MM.1S (cell line): ENCODE measurements at regions not wholly inside any gene's neighbourhood (a gene's known extent, or its start where the extent isn't known, plus 50 kb on each side); places are given as distances from the start of the nearest gene placed in this dataset.

Experiments used
- DNase-seq: peaks from one replicate; pipeline ENCODE4 v3.0.0-alpha.2; 2015
- H2AFZ ChIP-seq: fragments of 300-600 bp; sonication (generic); 2 replicates; pipeline ENCODE4 v1.6.0; 2016; ENCODE audit warnings: antibody characterized with exemption, low read length
- H3F3A ChIP-seq: fragments of 300-600 bp; sonication (generic); 2 replicates; pipeline ENCODE4 v1.6.1; 2016; ENCODE audit warnings: mild to moderate bottlenecking, antibody characterized with exemption, low read length, moderate library complexity, mixed read lengths; ENCODE audit not compliant: insufficient read depth
- H3K27ac ChIP-seq: fragments of 300-600 bp; sonication (generic); 2 replicates; pipeline ENCODE4 v1.5.1; 2016; ENCODE audit warnings: mild to moderate bottlenecking, low read length
- H3K27me3 ChIP-seq: fragments of 300-600 bp; sonication (generic); replicated peaks from 2 replicates; pipeline ENCODE4 v1.6.0; 2016; ENCODE audit warnings: low read length; ENCODE audit not compliant: insufficient read depth
- H3K36me3 ChIP-seq: fragments of 300-600 bp; sonication (generic); replicated peaks from 2 replicates; pipeline ENCODE4 v1.6.1; 2016; ENCODE audit warnings: mild to moderate bottlenecking, low read length, mixed read lengths; ENCODE audit not compliant: insufficient read depth
- H3K4me1 ChIP-seq: fragments of 300-600 bp; sonication (generic); 2 replicates; pipeline ENCODE4 v1.6.1; 2016; ENCODE audit warnings: low read length, mixed read lengths
- H3K4me2 ChIP-seq: fragments of 300-600 bp; sonication (generic); 2 replicates; pipeline ENCODE4 v1.6.0; 2016; ENCODE audit warnings: low read depth, low read length
- H3K4me3 ChIP-seq: fragments of 300-600 bp; sonication (generic); 2 replicates; pipeline ENCODE4 v1.5.1; 2016; ENCODE audit warnings: low read length, mixed read lengths
- H3K79me2 ChIP-seq: fragments of 300-600 bp; sonication (generic); 2 replicates; pipeline ENCODE4 v1.6.1; 2016; ENCODE audit warnings: mixed run types, low read length, mixed read lengths
- H3K9ac ChIP-seq: fragments of 300-600 bp; sonication (generic); 2 replicates; pipeline ENCODE4 v1.6.1; 2016; ENCODE audit warnings: low read length, mixed read lengths
- H3K9me2 ChIP-seq: fragments of 300-600 bp; sonication (generic); replicated peaks from 2 replicates; pipeline ENCODE4 v1.6.1; 2016; ENCODE audit warnings: mild to moderate bottlenecking, low read length, mixed read lengths; ENCODE audit not compliant: insufficient read depth
- H3K9me3 ChIP-seq: fragments of 300-600 bp; sonication (generic); replicated peaks from 2 replicates; pipeline ENCODE4 v1.6.1; 2016; ENCODE audit warnings: mild to moderate bottlenecking, low read length, mixed read lengths; ENCODE audit not compliant: insufficient read depth
- H4K20me1 ChIP-seq: fragments of 300-600 bp; sonication (generic); 2 replicates; pipeline ENCODE4 v1.6.1; 2016; ENCODE audit warnings: mild to moderate bottlenecking, low read length, moderate library complexity, mixed read lengths; ENCODE audit not compliant: insufficient read depth
- EZH2 ChIP-seq: fragments of 300-600 bp; sonication (generic); optimal IDR thresholded peaks from 2 replicates; pipeline ENCODE3; 2017; ENCODE audit warnings: low read depth, mild to moderate bottlenecking, antibody characterized with exemption, low read length, mixed read lengths
- EZH2phosphoT487 ChIP-seq: fragments of 300-600 bp; sonication (generic); IDR thresholded peaks from 2 replicates; pipeline ENCODE4 v1.6.1; 2018; ENCODE audit warnings: antibody characterized with exemption, low read length
- TF ChIP-seq, protein P1 (sequence below): fragments of 300-600 bp; sonication (generic); IDR thresholded peaks from 2 replicates; pipeline ENCODE4 v1.5.1; 2016; ENCODE audit warnings: antibody characterized with exemption, low read length, mixed read lengths

DNA sequence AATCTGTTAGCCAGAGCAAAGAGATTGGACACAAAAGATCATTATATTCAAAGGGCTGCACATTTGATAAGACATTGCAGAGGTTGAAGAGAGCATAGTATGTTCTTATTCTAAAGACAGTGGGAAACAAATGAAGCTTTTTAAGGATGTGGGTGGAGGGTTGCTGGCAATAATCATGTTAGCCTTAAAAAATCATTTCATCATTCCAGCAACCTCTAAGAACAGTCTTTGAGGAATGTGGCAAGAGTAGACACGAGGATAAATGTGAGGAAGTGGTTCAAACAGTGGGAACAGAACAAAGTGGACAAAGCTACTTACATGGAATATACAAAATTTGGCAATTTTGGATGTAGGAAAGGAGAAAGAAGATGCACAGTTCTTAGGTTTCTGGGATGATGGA lies 167.3 kb upstream of the SPRY1 start:
- Histone ChIP-seq H3K4me1 (peaks cover 15% of the 10 kb centered on the region), H3K36me3 (no peaks in the 10 kb centered on the region), H3K27me3 (no peaks in the 10 kb centered on the region), H3K79me2 (no peaks in the 10 kb centered on the region), H2AFZ (no peak overlapping the region), H4K20me1 (no peaks in the 10 kb centered on the region), H3F3A (no peaks in the 10 kb centered on the region), H3K9me3 (no peaks in the 10 kb centered on the region), H3K27ac (no peak overlapping the region), H3K4me3 (no peak overlapping the region), H3K9ac (no peak overlapping the region), H3K4me2 (no peak overlapping the region), H3K9me2 (no peaks in the 10 kb centered on the region)
- TF ChIP-seq EZH2phosphoT487, result no peak
- TF ChIP-seq, protein P1, sequence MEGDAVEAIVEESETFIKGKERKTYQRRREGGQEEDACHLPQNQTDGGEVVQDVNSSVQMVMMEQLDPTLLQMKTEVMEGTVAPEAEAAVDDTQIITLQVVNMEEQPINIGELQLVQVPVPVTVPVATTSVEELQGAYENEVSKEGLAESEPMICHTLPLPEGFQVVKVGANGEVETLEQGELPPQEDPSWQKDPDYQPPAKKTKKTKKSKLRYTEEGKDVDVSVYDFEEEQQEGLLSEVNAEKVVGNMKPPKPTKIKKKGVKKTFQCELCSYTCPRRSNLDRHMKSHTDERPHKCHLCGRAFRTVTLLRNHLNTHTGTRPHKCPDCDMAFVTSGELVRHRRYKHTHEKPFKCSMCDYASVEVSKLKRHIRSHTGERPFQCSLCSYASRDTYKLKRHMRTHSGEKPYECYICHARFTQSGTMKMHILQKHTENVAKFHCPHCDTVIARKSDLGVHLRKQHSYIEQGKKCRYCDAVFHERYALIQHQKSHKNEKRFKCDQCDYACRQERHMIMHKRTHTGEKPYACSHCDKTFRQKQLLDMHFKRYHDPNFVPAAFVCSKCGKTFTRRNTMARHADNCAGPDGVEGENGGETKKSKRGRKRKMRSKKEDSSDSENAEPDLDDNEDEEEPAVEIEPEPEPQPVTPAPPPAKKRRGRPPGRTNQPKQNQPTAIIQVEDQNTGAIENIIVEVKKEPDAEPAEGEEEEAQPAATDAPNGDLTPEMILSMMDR, result no peak
- no peak for TF ChIP-seq EZH2
- DNase-seq, result no peak

DNA sequence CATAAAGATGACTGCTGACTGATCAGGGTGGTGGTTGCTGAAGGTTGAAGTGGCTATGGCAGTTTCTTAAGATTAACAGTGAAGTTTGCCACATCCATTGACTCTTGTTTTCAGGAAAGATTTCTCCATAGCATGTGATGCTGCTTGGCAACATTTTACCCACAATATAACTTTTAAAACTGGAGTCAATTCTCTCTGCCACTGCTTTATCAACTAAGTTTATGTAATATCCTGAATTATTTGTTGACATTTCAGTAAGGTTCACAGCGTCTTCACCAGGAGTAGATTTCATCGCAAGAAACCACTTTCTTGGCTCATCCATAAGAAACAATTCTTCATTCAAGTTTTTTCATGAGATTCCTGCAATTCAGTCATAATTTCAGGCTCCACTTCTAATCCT lies 166.5 kb upstream of the SPRY1 start:
- DNase-seq, result no peak
- H3K36me3 ChIP-seq, result no peaks in the 10 kb centered on the region
- no peaks in the 10 kb centered on the region for H3K79me2 ChIP-seq
- peaks cover 15% of the 10 kb centered on the region for H3K4me1 ChIP-seq
- TF ChIP-seq EZH2 (no peak), EZH2phosphoT487 (no peak)
- TF ChIP-seq, protein P1, result no peak
- H4K20me1 ChIP-seq, result no peaks in the 10 kb centered on the region
- no peak overlapping the region for H3K4me3 ChIP-seq
- H2AFZ ChIP-seq, result no peak overlapping the region
- no peak overlapping the region for H3K9ac ChIP-seq
- H3F3A ChIP-seq, result no peaks in the 10 kb centered on the region
- no peak overlapping the region for H3K27ac ChIP-seq
- no peaks in the 10 kb centered on the region for H3K27me3 ChIP-seq
- no peaks in the 10 kb centered on the region for H3K9me3 ChIP-seq
- H3K4me2 ChIP-seq, result no peak overlapping the region
- H3K9me2 ChIP-seq, result no peaks in the 10 kb centered on the region

DNA sequence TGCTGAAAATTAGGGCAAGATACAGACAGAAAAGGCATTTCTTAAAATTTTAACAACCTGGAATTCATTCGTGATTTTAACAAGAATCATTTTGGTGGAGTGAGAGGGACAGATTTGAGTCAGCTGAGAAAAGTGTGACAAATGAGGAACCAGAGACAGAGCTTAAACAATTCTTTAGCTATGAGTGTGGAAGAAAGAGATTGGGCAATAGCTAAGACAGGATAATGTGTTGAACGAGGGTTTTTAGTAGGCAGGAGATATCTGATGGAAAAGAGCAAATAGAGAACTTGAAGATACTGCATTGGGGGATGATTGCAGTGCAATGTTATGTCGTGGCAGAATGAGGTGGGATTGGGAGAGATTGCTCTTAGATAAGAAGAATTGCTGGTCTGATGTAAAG lies 164.2 kb upstream of the SPRY1 start:
- DNase-seq, result no peak

More for the DNA sequence above, 164.2 kb upstream of the SPRY1 start:
- H3K9ac ChIP-seq, result no peak overlapping the region
- no peak overlapping the region for H3K27ac ChIP-seq
- no peaks in the 10 kb centered on the region for H3K27me3 ChIP-seq
- H3K36me3 ChIP-seq, result no peaks in the 10 kb centered on the region
- no peaks in the 10 kb centered on the region for H3K79me2 ChIP-seq
- peaks cover 15% of the 10 kb centered on the region for H3K4me1 ChIP-seq
- H3K9me3 ChIP-seq, result no peaks in the 10 kb centered on the region
- H3K4me2 ChIP-seq, result no peak overlapping the region
- no peak overlapping the region for H3K4me3 ChIP-seq
- H3F3A ChIP-seq, result no peaks in the 10 kb centered on the region
- TF ChIP-seq EZH2phosphoT487 (no peak), EZH2 (no peak)
- TF ChIP-seq, protein P1, result no peak
- no peaks in the 10 kb centered on the region for H3K9me2 ChIP-seq
- no peaks in the 10 kb centered on the region for H4K20me1 ChIP-seq
- no peak overlapping the region for H2AFZ ChIP-seq
